Tibial artery (tissue), 4 donors: ENCODE measurements at regions not wholly inside any gene's neighbourhood (a gene's known extent, or its start where the extent isn't known, plus 50 kb on each side); places are given as distances from the start of the nearest gene placed in this dataset.

Experiments
- DNase-seq, 2 donors: peaks; one replicate each; pipeline ENCODE4 v3.0.0-alpha.2; 2019
- H3K27ac ChIP-seq, 2 donors: fragments of 200-600 bp; sonication (generic) in 1 of 2; 1 replicate in 1 of 2; 2 replicates in 1 of 2; pipeline ENCODE4 v1.5.1; 2018 to 2019; ENCODE audit warnings: mild to moderate bottlenecking in 1 of 2
- H3K27me3 ChIP-seq, 2 donors: fragments of 200-600 bp; sonication (generic) in 1 of 2; one replicate each; pipeline versions ENCODE4 v1.5.1 to v1.6.0; 2016 to 2019
- H3K36me3 ChIP-seq, 3 donors: fragments of 200-600 bp; sonication (generic) in 2 of 3; one replicate each; pipeline ENCODE4 v1.5.1; 2016 to 2019; ENCODE audit warnings: mild to moderate bottlenecking in 2 of 3
- H3K4me1 ChIP-seq, 4 donors: fragments of 200-600 bp; sonication (generic) in 2 of 4; 1 replicate in 3 of 4; 2 replicates in 1 of 4; pipeline ENCODE4 v1.5.1; 2016 to 2019
- H3K4me3 ChIP-seq, 2 donors: fragments of 200-600 bp; sonication (generic) in 1 of 2; 1 replicate in 1 of 2; 2 replicates in 1 of 2; pipeline ENCODE4 v1.5.1; 2018 to 2019; ENCODE audit warnings: mild to moderate bottlenecking in 2 of 2
- H3K9me3 ChIP-seq, 3 donors: fragments of 200-600 bp; sonication (generic) in 1 of 3; one replicate each; pipeline ENCODE4 v1.5.1; 2016 to 2019
- intact Hi-C: fragments of 100-400 bp; cut with DNase I; formaldehyde crosslinking; loops from one replicate; pipeline ENCODE4 v1.15.0; 2023; ENCODE audit warnings: low total_unique reads
- TF ChIP-seq, protein P1 (sequence below), 2 experiments: fragments of 200-600 bp in 1 of 2; fragments of 450-650 bp in 1 of 2; IDR thresholded peaks; one replicate each; pipeline ENCODE4 v1.5.1; 2017 to 2019; ENCODE audit warnings: antibody characterized with exemption in 2 of 2, mild to moderate bottlenecking in 1 of 2, moderate library complexity in 1 of 2

GRCh38 chr11:112627588-112628045, 333.6 kb upstream of the NCAM1 start:
- intact Hi-C loops, result no loop called here

GRCh38 chr11:112628676-112629075, 332.5 kb upstream of the NCAM1 start:
- H3K27me3 ChIP-seq, result no peaks in the 10 kb centered on the region
- TF ChIP-seq, protein P1, sequence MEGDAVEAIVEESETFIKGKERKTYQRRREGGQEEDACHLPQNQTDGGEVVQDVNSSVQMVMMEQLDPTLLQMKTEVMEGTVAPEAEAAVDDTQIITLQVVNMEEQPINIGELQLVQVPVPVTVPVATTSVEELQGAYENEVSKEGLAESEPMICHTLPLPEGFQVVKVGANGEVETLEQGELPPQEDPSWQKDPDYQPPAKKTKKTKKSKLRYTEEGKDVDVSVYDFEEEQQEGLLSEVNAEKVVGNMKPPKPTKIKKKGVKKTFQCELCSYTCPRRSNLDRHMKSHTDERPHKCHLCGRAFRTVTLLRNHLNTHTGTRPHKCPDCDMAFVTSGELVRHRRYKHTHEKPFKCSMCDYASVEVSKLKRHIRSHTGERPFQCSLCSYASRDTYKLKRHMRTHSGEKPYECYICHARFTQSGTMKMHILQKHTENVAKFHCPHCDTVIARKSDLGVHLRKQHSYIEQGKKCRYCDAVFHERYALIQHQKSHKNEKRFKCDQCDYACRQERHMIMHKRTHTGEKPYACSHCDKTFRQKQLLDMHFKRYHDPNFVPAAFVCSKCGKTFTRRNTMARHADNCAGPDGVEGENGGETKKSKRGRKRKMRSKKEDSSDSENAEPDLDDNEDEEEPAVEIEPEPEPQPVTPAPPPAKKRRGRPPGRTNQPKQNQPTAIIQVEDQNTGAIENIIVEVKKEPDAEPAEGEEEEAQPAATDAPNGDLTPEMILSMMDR (IDR thresholded peaks at IDR 0.05), result no peak
- no peak for DNase-seq
- H3K4me1 ChIP-seq, result no peaks in the 10 kb centered on the region
- intact Hi-C loops, result no loop called here
- no peaks in the 10 kb centered on the region for H3K9me3 ChIP-seq
- H3K27ac ChIP-seq, result no peak overlapping the region
- H3K4me3 ChIP-seq, result no peak overlapping the region
- no peaks in the 10 kb centered on the region for H3K36me3 ChIP-seq

More at GRCh38 chr11:112627588-112628045, 333.6 kb upstream of the NCAM1 start:
- H3K4me1 ChIP-seq, result no peaks in the 10 kb centered on the region
- no peaks in the 10 kb centered on the region for H3K9me3 ChIP-seq
- H3K27ac ChIP-seq, result no peak overlapping the region
- no peak for DNase-seq
- H3K36me3 ChIP-seq, result no peaks in the 10 kb centered on the region
- no peaks in the 10 kb centered on the region for H3K27me3 ChIP-seq
- TF ChIP-seq, protein P1 (IDR thresholded peaks at IDR 0.05), result no peak
- H3K4me3 ChIP-seq, result no peak overlapping the region

DNA sequence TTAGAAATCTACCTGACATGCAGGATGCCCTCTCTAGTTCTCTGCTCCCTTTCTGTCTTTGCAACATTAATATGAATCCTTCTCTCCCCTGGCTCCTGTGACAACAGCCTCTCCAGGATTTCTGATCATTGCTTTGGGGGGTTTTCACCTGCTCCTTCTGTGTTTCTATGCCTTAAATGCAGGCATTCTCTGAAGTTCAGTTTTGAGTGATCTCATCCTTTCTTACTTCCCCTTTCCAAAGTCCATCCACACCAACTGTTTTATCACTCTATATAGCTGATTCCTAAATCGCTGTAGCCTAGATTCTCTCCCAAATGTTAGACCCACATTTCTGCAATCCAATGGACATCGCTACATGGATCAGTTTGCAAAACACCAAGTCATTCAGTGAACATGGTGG, 330.7 kb upstream of the NCAM1 start:
- no peak for DNase-seq
- Histone ChIP-seq H3K4me3 (no peak overlapping the region), H3K27me3 (no peaks in the 10 kb centered on the region), H3K9me3 (no peaks in the 10 kb centered on the region), H3K36me3 (no peaks in the 10 kb centered on the region), H3K4me1 (no peaks in the 10 kb centered on the region), H3K27ac (no peak overlapping the region)
- intact Hi-C loops, result no loop called here
- TF ChIP-seq, protein P1 (IDR thresholded peaks at IDR 0.05), result no peak

GRCh38 chr11:112631333-112631732, 329.9 kb upstream of the NCAM1 start:
- Histone ChIP-seq H3K36me3 (no peaks in the 10 kb centered on the region), H3K27me3 (no peaks in the 10 kb centered on the region), H3K9me3 (no peaks in the 10 kb centered on the region), H3K27ac (no peak overlapping the region), H3K4me1 (no peaks in the 10 kb centered on the region), H3K4me3 (no peak overlapping the region)
- TF ChIP-seq, protein P1 (IDR thresholded peaks at IDR 0.05), result no peak
- intact Hi-C loops, result no loop called here
- no peak for DNase-seq

DNA sequence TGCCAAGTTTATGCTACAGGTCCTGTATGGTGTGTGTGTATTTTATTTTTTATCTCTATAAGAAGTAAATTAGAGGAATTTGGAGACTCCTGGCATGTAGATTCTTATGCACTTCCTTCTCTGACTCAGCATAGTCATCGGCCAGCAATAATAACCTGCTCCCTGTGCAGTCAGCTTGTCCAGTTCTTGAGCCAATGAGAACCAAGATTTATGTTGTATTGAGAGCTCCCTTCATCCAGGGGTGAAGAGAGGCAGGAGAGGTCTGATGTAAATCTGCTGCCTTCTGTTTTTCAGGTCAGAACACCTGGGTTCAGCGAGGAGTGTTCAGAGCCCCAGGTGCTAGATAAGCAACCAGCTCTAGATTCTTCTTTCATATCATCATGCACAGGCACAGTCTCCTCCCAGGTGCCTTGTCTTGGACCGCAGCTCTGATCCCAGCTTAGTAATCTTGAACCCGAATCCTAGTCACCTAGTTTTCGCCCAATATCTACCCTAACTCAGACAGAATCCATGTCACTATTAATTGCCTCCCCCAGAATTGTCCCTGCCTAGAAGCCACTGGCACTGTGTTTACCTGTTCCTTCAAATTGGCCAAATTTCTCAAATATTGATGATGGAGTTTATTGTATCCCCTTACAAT, 328.2 kb upstream of the NCAM1 start:
- Histone ChIP-seq H3K9me3 (no peaks in the 10 kb centered on the region), H3K36me3 (no peaks in the 10 kb centered on the region), H3K27ac (no peak overlapping the region), H3K4me3 (no peak overlapping the region), H3K27me3 (peaks cover 0 to 9% of the 10 kb centered on the region in 2 donors), H3K4me1 (no peaks in the 10 kb centered on the region)
- no peak for DNase-seq
- intact Hi-C loops, result no loop called here
- TF ChIP-seq, protein P1 (IDR thresholded peaks at IDR 0.05), result no peak
